ENCODE measurements at regions not wholly inside any gene's neighbourhood (a gene's known extent, or its start where the extent isn't known, plus 50 kb on each side); places are given as distances from the start of the nearest gene placed in this dataset.

- no peak for ATAC-seq (replicated peaks in 6 of 8)
- WGBS, 10 experiments, result 7 to 83% (median 56%) methylated on average over 1 to 4 of the region's 4 CpGs; no CpG with 5 or more reads in 2 of the 10 experiments
- Histone ChIP-seq H3K4me3 (no peak overlapping the region), H3K27ac (no peak overlapping the region), H3K4me1 (replicated peaks in 1 of 2) (no peaks in the 10 kb centered on the region)
- in situ Hi-C loops (cut with MboI; ENCODE audit: low pct_unique_long_range_greater_than_20kb in 2 of 9, low sequenced_read_pairs in 9 of 9, unreplicated experiment in 9 of 9), result no loop called here
Observed at GRCh38 chr2:23238011-23238657, 146.8 kb upstream of the KLHL29 start.

- no peaks in the 10 kb centered on the region for H3K4me1 ChIP-seq (replicated peaks in 1 of 2)
- H3K4me3 ChIP-seq, result no peak overlapping the region
- 10 to 100% (median 67%) methylated on average over 1 to 7 of the region's 8 CpGs; no CpG with 5 or more reads in 1 of the 10 experiments for WGBS, 10 experiments
- no peak for ATAC-seq (replicated peaks in 6 of 8)
- in situ Hi-C loops (cut with MboI; ENCODE audit: low pct_unique_long_range_greater_than_20kb in 2 of 9, low sequenced_read_pairs in 9 of 9, unreplicated experiment in 9 of 9), result no loop called here
- H3K27ac ChIP-seq, result no peak overlapping the region
Observed at GRCh38 chr2:23239374-23239773, 145.6 kb upstream of the KLHL29 start.

- H3K27ac ChIP-seq, result no peak overlapping the region
- 0 to 100% (median 100%) methylated on average over 1 of the region's 1 CpG; no CpG with 5 or more reads in 7 of the 10 experiments for WGBS, 10 experiments
- no peaks in the 10 kb centered on the region for H3K4me1 ChIP-seq (replicated peaks in 1 of 2)
- ATAC-seq (replicated peaks in 6 of 8), result peak in 2 of 8 experiments; percentile 68
- in situ Hi-C loops (cut with MboI; ENCODE audit: low pct_unique_long_range_greater_than_20kb in 2 of 9, low sequenced_read_pairs in 9 of 9, unreplicated experiment in 9 of 9), result no loop called here
- H3K4me3 ChIP-seq, result no peak overlapping the region
Observed at GRCh38 chr2:23241121-23241520, 143.9 kb upstream of the KLHL29 start.

- WGBS, 10 experiments, result 50 to 100% (median 78%) methylated on average over 1 to 5 of the region's 12 CpGs
- in situ Hi-C loops (cut with MboI; ENCODE audit: low pct_unique_long_range_greater_than_20kb in 2 of 9, low sequenced_read_pairs in 9 of 9, unreplicated experiment in 9 of 9), result no loop called here
- Histone ChIP-seq H3K4me3 (no peak overlapping the region), H3K4me1 (replicated peaks in 1 of 2) (no peaks in the 10 kb centered on the region), H3K27ac (no peak overlapping the region)
- ATAC-seq (replicated peaks in 6 of 8), result peak in 1 of 8 experiments; percentile 21
Observed at GRCh38 chr2:23241611-23242245, 143.3 kb upstream of the KLHL29 start.

- no peaks in the 10 kb centered on the region for H3K4me1 ChIP-seq (replicated peaks in 1 of 2)
- H3K27ac ChIP-seq, result no peak overlapping the region
- peak in 2 of 8 experiments; percentile 54 to 78 for ATAC-seq (replicated peaks in 6 of 8)
- 25 to 100% (median 83%) methylated on average over 1 to 5 of the region's 5 CpGs; no CpG with 5 or more reads in 4 of the 10 experiments for WGBS, 10 experiments
- in situ Hi-C loops (cut with MboI; ENCODE audit: low pct_unique_long_range_greater_than_20kb in 2 of 9, low sequenced_read_pairs in 9 of 9, unreplicated experiment in 9 of 9), result no loop called here
- H3K4me3 ChIP-seq, result no peak overlapping the region
Observed at GRCh38 chr2:23243073-23243659, 141.8 kb upstream of the KLHL29 start.

- no peaks in the 10 kb centered on the region for H3K4me1 ChIP-seq (replicated peaks in 1 of 2)
- no peak overlapping the region for H3K4me3 ChIP-seq
- in situ Hi-C loops (cut with MboI; ENCODE audit: low pct_unique_long_range_greater_than_20kb in 2 of 9, low sequenced_read_pairs in 9 of 9, unreplicated experiment in 9 of 9), result no loop called here
- 0 to 80% (median 56%) methylated on average over 1 of the region's 1 CpG for WGBS, 10 experiments
- no peak overlapping the region for H3K27ac ChIP-seq
- ATAC-seq (replicated peaks in 6 of 8), result no peak
Observed at GRCh38 chr2:23244617-23245016, 140.4 kb upstream of the KLHL29 start.

- ATAC-seq (replicated peaks in 6 of 8), result no peak
- no peak overlapping the region for H3K27ac ChIP-seq
- in situ Hi-C loops (cut with MboI; ENCODE audit: low pct_unique_long_range_greater_than_20kb in 2 of 9, low sequenced_read_pairs in 9 of 9, unreplicated experiment in 9 of 9), result no loop called here
- 13 to 90% (median 74%) methylated on average over 2 to 4 of the region's 4 CpGs; no CpG with 5 or more reads in 1 of the 10 experiments for whole genome bisulfite sequencing, 10 experiments
- no peak overlapping the region for H3K4me3 ChIP-seq
- H3K4me1 ChIP-seq (replicated peaks in 1 of 2), result no peaks in the 10 kb centered on the region
Observed at GRCh38 chr2:23246992-23247683, 137.8 kb upstream of the KLHL29 start.

- no peak overlapping the region for H3K4me3 ChIP-seq
- 50 to 80% (median 68%) methylated on average over 1 of the region's 1 CpG; no CpG with 5 or more reads in 6 of the 10 experiments for WGBS, 10 experiments
Observed at GRCh38 chr2:23248667-23249066, 136.3 kb upstream of the KLHL29 start.

GRCh38 chr2:23249348-23249747, 135.6 kb upstream of the KLHL29 start:
- Histone ChIP-seq H3K27ac (no peak overlapping the region), H3K4me1 (replicated peaks in 1 of 2) (no peaks in the 10 kb centered on the region), H3K4me3 (no peak overlapping the region)
- WGBS, 10 experiments, result 3 to 93% (median 86%) methylated on average over 2 to 5 of the region's 5 CpGs; no CpG with 5 or more reads in 2 of the 10 experiments
- in situ Hi-C loops (cut with MboI; ENCODE audit: low pct_unique_long_range_greater_than_20kb in 2 of 9, low sequenced_read_pairs in 9 of 9, unreplicated experiment in 9 of 9), result no loop called here
- no peak for ATAC-seq (replicated peaks in 6 of 8)

More at GRCh38 chr2:23248667-23249066, 136.3 kb upstream of the KLHL29 start:
- in situ Hi-C loops (cut with MboI; ENCODE audit: low pct_unique_long_range_greater_than_20kb in 2 of 9, low sequenced_read_pairs in 9 of 9, unreplicated experiment in 9 of 9), result no loop called here
- ATAC-seq (replicated peaks in 6 of 8), result no peak
- Histone ChIP-seq H3K27ac (no peak overlapping the region), H3K4me1 (replicated peaks in 1 of 2) (no peaks in the 10 kb centered on the region)

GRCh38 chr2:23250371-23250770, 134.6 kb upstream of the KLHL29 start:
- WGBS, 10 experiments, result 0 to 70% (median 23%) methylated on average over 1 to 2 of the region's 2 CpGs; no CpG with 5 or more reads in 6 of the 10 experiments
- H3K27ac ChIP-seq, result no peak overlapping the region
- in situ Hi-C loops (cut with MboI; ENCODE audit: low pct_unique_long_range_greater_than_20kb in 2 of 9, low sequenced_read_pairs in 9 of 9, unreplicated experiment in 9 of 9), result no loop called here
- ATAC-seq (replicated peaks in 6 of 8), result no peak
- no peak overlapping the region for H3K4me3 ChIP-seq
- no peaks in the 10 kb centered on the region for H3K4me1 ChIP-seq (replicated peaks in 1 of 2)

- 17 to 100% (median 77%) methylated on average over 1 to 2 of the region's 2 CpGs for WGBS, 10 experiments
Observed at GRCh38 chr2:23256643-23257042, 128.3 kb upstream of the KLHL29 start.

GRCh38 chr2:23260621-23261020, 124.4 kb upstream of the KLHL29 start:
- no peak overlapping the region for H3K27ac ChIP-seq
- no peak overlapping the region for H3K4me3 ChIP-seq
- ATAC-seq (replicated peaks in 6 of 8), result no peak
- H3K4me1 ChIP-seq (replicated peaks in 1 of 2), result no peaks in the 10 kb centered on the region
- in situ Hi-C loops (cut with MboI; ENCODE audit: low pct_unique_long_range_greater_than_20kb in 2 of 9, low sequenced_read_pairs in 9 of 9, unreplicated experiment in 9 of 9), result no loop called here
- WGBS, 10 experiments, result 0 to 100% (median 58%) methylated on average over 1 to 3 of the region's 3 CpGs; no CpG with 5 or more reads in 3 of the 10 experiments

More at GRCh38 chr2:23256643-23257042, 128.3 kb upstream of the KLHL29 start:
- Histone ChIP-seq H3K27ac (no peak overlapping the region), H3K4me1 (replicated peaks in 1 of 2) (no peaks in the 10 kb centered on the region), H3K4me3 (no peak overlapping the region)
- in situ Hi-C loops (cut with MboI; ENCODE audit: low pct_unique_long_range_greater_than_20kb in 2 of 9, low sequenced_read_pairs in 9 of 9, unreplicated experiment in 9 of 9), result no loop called here
- no peak for ATAC-seq (replicated peaks in 6 of 8)

Measured in motor neuron (in vitro differentiated cells).